Mammary epithelial cell (primary cell): ENCODE measurements at regions not wholly inside any gene's neighbourhood (a gene's known extent, or its start where the extent isn't known, plus 50 kb on each side); places are given as distances from the start of the nearest gene placed in this dataset.

ENCODE experiments used
- EZH2 ChIP-seq: IDR thresholded peaks from 2 replicates; pipeline ENCODE4 v1.6.1; 2012; ENCODE audit warnings: low read length, inconsistent platforms, borderline replicate concordance
- TF ChIP-seq, protein P1 (sequence below), 2 donors: IDR thresholded peaks in 1 of 2; conservative IDR thresholded peaks in 1 of 2; 2 replicates each; pipeline ENCODE4 v1.5.1; 2011 to 2012; ENCODE audit warnings: inconsistent platforms in 2 of 2, low read length in 2 of 2, mild to moderate bottlenecking in 2 of 2, control low read depth in 1 of 2, low read depth in 1 of 2; ENCODE audit not compliant: insufficient read depth in 1 of 2; ENCODE audit errors: extremely low read depth in 1 of 2

DNA sequence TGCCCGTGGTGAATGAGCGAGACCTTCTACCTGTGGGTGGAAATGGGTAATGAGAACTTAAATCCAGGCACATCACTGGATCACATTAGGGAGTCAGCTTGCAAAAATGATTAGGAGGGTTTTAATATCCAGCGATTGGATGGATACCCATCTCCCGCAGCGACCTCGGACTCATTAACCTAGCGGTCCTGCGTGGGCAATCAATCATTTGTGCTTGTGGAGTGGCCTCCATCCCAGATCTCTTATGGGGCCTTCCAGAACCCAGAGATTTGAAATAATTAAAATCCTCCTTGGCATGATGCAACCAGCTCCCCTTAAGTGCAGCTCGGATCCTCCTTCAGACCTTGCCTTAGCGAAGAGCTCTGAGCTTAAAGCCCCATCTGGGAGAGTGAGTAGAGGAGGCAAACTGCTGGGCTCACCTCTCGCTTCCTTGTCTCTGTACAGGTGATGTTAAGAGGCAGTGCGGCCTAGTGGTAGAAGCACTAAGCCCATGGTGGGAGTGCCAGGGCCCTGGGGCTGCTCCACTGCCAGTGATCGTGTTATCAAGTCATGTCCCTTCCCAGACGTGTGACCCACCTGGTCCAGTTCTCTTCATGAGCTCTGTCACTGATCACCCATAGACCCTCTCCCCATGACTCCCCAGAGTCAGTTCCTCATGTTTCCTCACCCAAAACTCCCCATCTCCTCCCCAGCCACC is 285.2 kb upstream of the TLE3 start:
- TF ChIP-seq, protein P1, sequence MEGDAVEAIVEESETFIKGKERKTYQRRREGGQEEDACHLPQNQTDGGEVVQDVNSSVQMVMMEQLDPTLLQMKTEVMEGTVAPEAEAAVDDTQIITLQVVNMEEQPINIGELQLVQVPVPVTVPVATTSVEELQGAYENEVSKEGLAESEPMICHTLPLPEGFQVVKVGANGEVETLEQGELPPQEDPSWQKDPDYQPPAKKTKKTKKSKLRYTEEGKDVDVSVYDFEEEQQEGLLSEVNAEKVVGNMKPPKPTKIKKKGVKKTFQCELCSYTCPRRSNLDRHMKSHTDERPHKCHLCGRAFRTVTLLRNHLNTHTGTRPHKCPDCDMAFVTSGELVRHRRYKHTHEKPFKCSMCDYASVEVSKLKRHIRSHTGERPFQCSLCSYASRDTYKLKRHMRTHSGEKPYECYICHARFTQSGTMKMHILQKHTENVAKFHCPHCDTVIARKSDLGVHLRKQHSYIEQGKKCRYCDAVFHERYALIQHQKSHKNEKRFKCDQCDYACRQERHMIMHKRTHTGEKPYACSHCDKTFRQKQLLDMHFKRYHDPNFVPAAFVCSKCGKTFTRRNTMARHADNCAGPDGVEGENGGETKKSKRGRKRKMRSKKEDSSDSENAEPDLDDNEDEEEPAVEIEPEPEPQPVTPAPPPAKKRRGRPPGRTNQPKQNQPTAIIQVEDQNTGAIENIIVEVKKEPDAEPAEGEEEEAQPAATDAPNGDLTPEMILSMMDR (conservative IDR thresholded peaks at IDR 0.05 in 1 of 2, IDR thresholded peaks at IDR 0.05 in 1 of 2; ENCODE audit: extremely low read depth in 1 of 2, insufficient read depth in 1 of 2, low read depth in 1 of 2, low read length in 2 of 2), result no peak
- no peak for TF ChIP-seq EZH2
